Stimulated activated naive B cell treated with anti-CD40 and anti-IgM and Interleukin-4, amounts not matched to agents 10 μg/mL and 1 μg/mL and 100 μg/mL, for 72 hours (primary cell): ENCODE measurements at regions not wholly inside any gene's neighbourhood (a gene's known extent, or its start where the extent isn't known, plus 50 kb on each side); places are given as distances from the start of the nearest gene placed in this dataset.
"Not testable (repeated sequence)": the region's sequence is repeated elsewhere in the genome, so short reads cannot be mapped to it uniquely, and the experiment has no call there.

ENCODE experiments used
- ATAC-seq, 2 donors: fragments of 150-1000 bp; cut with Tn5 transposase; replicated peaks; 2 replicates each; pipeline ENCODE4 v1.10.0; 2021; ENCODE audit warnings: moderate library complexity in 1 of 2
- DNase-seq: peaks from one replicate; pipeline ENCODE4 v3.0.0; 2021
- H3K27ac Mint-ChIP-seq: one replicate; pipeline ENCODE4 v1.8.0; 2022; ENCODE audit warnings: mild to moderate bottlenecking, mixed read lengths
- H3K27me3 Mint-ChIP-seq, 2 donors: one replicate each; pipeline ENCODE4 v1.8.0; 2022; ENCODE audit warnings: mixed read lengths in 2 of 2
- H3K36me3 Mint-ChIP-seq, 2 donors: one replicate each; pipeline ENCODE4 v1.8.0; 2022; ENCODE audit warnings: mixed read lengths in 2 of 2, mild to moderate bottlenecking in 1 of 2
- H3K4me1 Mint-ChIP-seq, 2 donors: one replicate each; pipeline ENCODE4 v1.8.0; 2022; ENCODE audit warnings: mixed read lengths in 2 of 2, mild to moderate bottlenecking in 1 of 2
- H3K4me3 Mint-ChIP-seq, 2 donors: one replicate each; pipeline ENCODE4 v1.8.0; 2022; ENCODE audit warnings: mild to moderate bottlenecking in 2 of 2, mixed read lengths in 2 of 2, moderate library complexity in 1 of 2
- H3K9me3 Mint-ChIP-seq, 2 donors: one replicate each; pipeline ENCODE4 v1.8.0; 2022; ENCODE audit warnings: mixed read lengths in 2 of 2, mild to moderate bottlenecking in 1 of 2

GRCh38 chr2:67096886-67097285, 300.2 kb upstream of the ETAA1 start:
- no peak for ATAC-seq
- H3K27ac Mint-ChIP-seq: no peak overlapping the region
- H3K27me3 Mint-ChIP-seq: no peaks in the 10 kb centered on the region
- no peak overlapping the region for H3K4me3 Mint-ChIP-seq
- no peaks in the 10 kb centered on the region for H3K36me3 Mint-ChIP-seq
- H3K4me1 Mint-ChIP-seq: no peaks in the 10 kb centered on the region
- DNase-seq: no peak
- H3K9me3 Mint-ChIP-seq: no peaks in the 10 kb centered on the region

- Mint-ChIP-seq H3K9me3 (peaks cover 4 to 12% of the 10 kb centered on the region in 2 donors), H3K4me3 (no peak overlapping the region), H3K27me3 (no peaks in the 10 kb centered on the region), H3K4me1 (no peaks in the 10 kb centered on the region), H3K36me3 (peaks cover 0 to 3% of the 10 kb centered on the region in 2 donors), H3K27ac (no peak overlapping the region)
- ATAC-seq (no peak), DNase-seq (no peak)
These were observed 294.0 kb upstream of the ETAA1 start for GRCh38 chr2:67103157-67103556.

GRCh38 chr2:67108231-67108630, 288.9 kb upstream of the ETAA1 start:
- H3K4me1 Mint-ChIP-seq: no peaks in the 10 kb centered on the region
- H3K27ac Mint-ChIP-seq: no peak overlapping the region
- H3K9me3 Mint-ChIP-seq: peaks cover 4 to 12% of the 10 kb centered on the region in 2 donors
- H3K36me3 Mint-ChIP-seq: peaks cover 0 to 3% of the 10 kb centered on the region in 2 donors
- DNase-seq (no peak), ATAC-seq (no peak)
- no peak overlapping the region for H3K4me3 Mint-ChIP-seq
- no peaks in the 10 kb centered on the region for H3K27me3 Mint-ChIP-seq

- Mint-ChIP-seq H3K36me3 (no peaks in the 10 kb centered on the region), H3K27ac (no peak overlapping the region), H3K4me1 (no peaks in the 10 kb centered on the region), H3K9me3 (peaks cover 9 to 10% of the 10 kb centered on the region in 2 donors), H3K4me3 (no peak overlapping the region), H3K27me3 (no peaks in the 10 kb centered on the region)
- ATAC-seq: no peak
- no peak for DNase-seq
These were observed 272.6 kb upstream of the ETAA1 start for GRCh38 chr2:67124531-67124930.

GRCh38 chr2:67130531-67131256, 266.4 kb upstream of the ETAA1 start:
- Mint-ChIP-seq H3K9me3 (peaks cover 0 to 3% of the 10 kb centered on the region in 2 donors), H3K36me3 (no peaks in the 10 kb centered on the region), H3K4me3 (no peak overlapping the region), H3K4me1 (no peaks in the 10 kb centered on the region), H3K27me3 (no peaks in the 10 kb centered on the region), H3K27ac (no peak overlapping the region)
- DNase-seq (no peak), ATAC-seq (no peak)

GRCh38 chr2:67131257-67131609, 265.9 kb upstream of the ETAA1 start:
- Mint-ChIP-seq H3K27ac (no peak overlapping the region), H3K36me3 (no peaks in the 10 kb centered on the region), H3K4me1 (no peaks in the 10 kb centered on the region), H3K27me3 (no peaks in the 10 kb centered on the region), H3K4me3 (no peak overlapping the region), H3K9me3 (peaks cover 0 to 3% of the 10 kb centered on the region in 2 donors)
- ATAC-seq: no peak
- no peak for DNase-seq

GRCh38 chr2:67132441-67132940, 264.6 kb upstream of the ETAA1 start:
- H3K27ac Mint-ChIP-seq, H3K4me3 Mint-ChIP-seq, H3K36me3 Mint-ChIP-seq, DNase-seq, H3K27me3 Mint-ChIP-seq, H3K4me1 Mint-ChIP-seq, H3K9me3 Mint-ChIP-seq, ATAC-seq: not testable (repeated sequence)

GRCh38 chr2:67135208-67135607, 261.9 kb upstream of the ETAA1 start:
- peaks cover 0 to 3% of the 10 kb centered on the region in 2 donors for H3K9me3 Mint-ChIP-seq
- no peaks in the 10 kb centered on the region for H3K36me3 Mint-ChIP-seq
- DNase-seq (no peak), ATAC-seq (no peak)
- H3K4me3 Mint-ChIP-seq: no peak overlapping the region
- no peaks in the 10 kb centered on the region for H3K4me1 Mint-ChIP-seq
- no peak overlapping the region for H3K27ac Mint-ChIP-seq
- H3K27me3 Mint-ChIP-seq: no peaks in the 10 kb centered on the region

- no peak for ATAC-seq
- H3K4me1 Mint-ChIP-seq: no peaks in the 10 kb centered on the region
- H3K36me3 Mint-ChIP-seq: no peaks in the 10 kb centered on the region
- no peaks in the 10 kb centered on the region for H3K27me3 Mint-ChIP-seq
- peaks cover 0 to 2% of the 10 kb centered on the region in 2 donors for H3K9me3 Mint-ChIP-seq
- no peak overlapping the region for H3K27ac Mint-ChIP-seq
- no peak for DNase-seq
- H3K4me3 Mint-ChIP-seq: no peak overlapping the region
These were observed 259.4 kb upstream of the ETAA1 start for GRCh38 chr2:67137699-67138098.

- ATAC-seq: no peak
- Mint-ChIP-seq H3K4me1 (no peaks in the 10 kb centered on the region), H3K36me3 (no peaks in the 10 kb centered on the region), H3K27me3 (no peaks in the 10 kb centered on the region), H3K27ac (no peak overlapping the region), H3K4me3 (no peak overlapping the region), H3K9me3 (no peaks in the 10 kb centered on the region)
- no peak for DNase-seq
These were observed 255.1 kb upstream of the ETAA1 start for GRCh38 chr2:67142071-67142470.

- H3K4me3 Mint-ChIP-seq: no peak overlapping the region
- no peaks in the 10 kb centered on the region for H3K9me3 Mint-ChIP-seq
- DNase-seq (no peak), ATAC-seq (no peak)
- H3K4me1 Mint-ChIP-seq: no peaks in the 10 kb centered on the region
- no peaks in the 10 kb centered on the region for H3K27me3 Mint-ChIP-seq
- no peak overlapping the region for H3K27ac Mint-ChIP-seq
- H3K36me3 Mint-ChIP-seq: no peaks in the 10 kb centered on the region
These were observed 254.4 kb upstream of the ETAA1 start for GRCh38 chr2:67142741-67143140.

GRCh38 chr2:67145851-67146250, 251.3 kb upstream of the ETAA1 start:
- no peak overlapping the region for H3K4me3 Mint-ChIP-seq
- no peaks in the 10 kb centered on the region for H3K36me3 Mint-ChIP-seq
- DNase-seq: no peak
- peaks cover 0 to 4% of the 10 kb centered on the region in 2 donors for H3K9me3 Mint-ChIP-seq
- no peaks in the 10 kb centered on the region for H3K4me1 Mint-ChIP-seq
- H3K27me3 Mint-ChIP-seq: no peaks in the 10 kb centered on the region
- no peak for ATAC-seq
- no peak overlapping the region for H3K27ac Mint-ChIP-seq

- Mint-ChIP-seq H3K4me3 (no peak overlapping the region), H3K9me3 (peaks cover 5 to 8% of the 10 kb centered on the region in 2 donors), H3K27me3 (no peaks in the 10 kb centered on the region), H3K4me1 (no peaks in the 10 kb centered on the region), H3K27ac (no peak overlapping the region), H3K36me3 (no peaks in the 10 kb centered on the region)
- no peak for DNase-seq
- no peak for ATAC-seq
These were observed 240.3 kb upstream of the ETAA1 start for GRCh38 chr2:67156796-67157195.

GRCh38 chr2:67158718-67159117, 238.4 kb upstream of the ETAA1 start:
- Mint-ChIP-seq H3K4me1 (no peaks in the 10 kb centered on the region), H3K27ac (no peak overlapping the region), H3K4me3 (no peak overlapping the region), H3K9me3 (peaks cover 0 to 1% of the 10 kb centered on the region in 2 donors), H3K27me3 (no peaks in the 10 kb centered on the region), H3K36me3 (no peaks in the 10 kb centered on the region)
- no peak for DNase-seq
- ATAC-seq: no peak

- H3K27ac Mint-ChIP-seq: no peak overlapping the region
- ATAC-seq (no peak), DNase-seq (no peak)
- no peaks in the 10 kb centered on the region for H3K36me3 Mint-ChIP-seq
- no peak overlapping the region for H3K4me3 Mint-ChIP-seq
- H3K27me3 Mint-ChIP-seq: no peaks in the 10 kb centered on the region
- H3K4me1 Mint-ChIP-seq: no peaks in the 10 kb centered on the region
- H3K9me3 Mint-ChIP-seq: peaks cover 0 to 1% of the 10 kb centered on the region in 2 donors
These were observed 237.2 kb upstream of the ETAA1 start for GRCh38 chr2:67159929-67160328.
